SKM-1 (cell line): ENCODE measurements at regions not wholly inside any gene's neighbourhood (a gene's known extent, or its start where the extent isn't known, plus 50 kb on each side); places are given as distances from the start of the nearest gene placed in this dataset.

Experiments
- DNase-seq: peaks from one replicate; lab custom pipeline; 2025; ENCODE audit not compliant: unreplicated experiment; lab: John Stamatoyannopoulos, UW

GRCh38 chr3:177753451-177754155 lies 556.3 kb upstream of the TBL1XR1 start:
- no peak for DNase-seq

GRCh38 chr3:177754508-177754921 lies 557.2 kb upstream of the TBL1XR1 start:
- no peak for DNase-seq

GRCh38 chr3:177758126-177758525 lies 560.8 kb upstream of the TBL1XR1 start:
- no peak for DNase-seq

GRCh38 chr3:177760803-177761202 lies 563.5 kb upstream of the TBL1XR1 start:
- DNase-seq = no peak

- no peak for DNase-seq
Observed at GRCh38 chr3:177764377-177764912, 567.2 kb upstream of the TBL1XR1 start.

- DNase-seq = no peak
Observed at GRCh38 chr3:177764933-177765332, 567.7 kb upstream of the TBL1XR1 start.

- DNase-seq = no peak
Observed at GRCh38 chr3:177770383-177771230, 573.3 kb upstream of the TBL1XR1 start.

- DNase-seq = no peak
Observed at GRCh38 chr3:177771780-177772179, 574.5 kb upstream of the TBL1XR1 start.

GRCh38 chr3:177772908-177773557 lies 575.8 kb upstream of the TBL1XR1 start:
- DNase-seq = no peak

- DNase-seq = no peak
Observed at GRCh38 chr3:177773717-177774116, 576.4 kb upstream of the TBL1XR1 start.

- DNase-seq = no peak
Observed at GRCh38 chr3:177776661-177777101, 579.4 kb upstream of the TBL1XR1 start.

GRCh38 chr3:177777699-177778098 lies 580.4 kb upstream of the TBL1XR1 start:
- DNase-seq = peak; percentile 34

- DNase-seq = peak; percentile 7
Observed at GRCh38 chr3:177778633-177779032, 581.4 kb upstream of the TBL1XR1 start.

GRCh38 chr3:177781686-177782161 lies 584.4 kb upstream of the TBL1XR1 start:
- DNase-seq = peak; percentile 16

- DNase-seq = no peak
Observed at GRCh38 chr3:177783338-177783737, 586.1 kb upstream of the TBL1XR1 start.

- DNase-seq = no peak
Observed at GRCh38 chr3:177783767-177784166, 586.5 kb upstream of the TBL1XR1 start.

GRCh38 chr3:177787279-177788041 lies 590.2 kb upstream of the TBL1XR1 start:
- no peak for DNase-seq

- no peak for DNase-seq
Observed at GRCh38 chr3:177789500-177789899, 592.2 kb upstream of the TBL1XR1 start.

GRCh38 chr3:177792311-177793030 lies 595.2 kb upstream of the TBL1XR1 start:
- DNase-seq = no peak

- no peak for DNase-seq
Observed at GRCh38 chr3:177793451-177793850, 596.2 kb upstream of the TBL1XR1 start.
